Spleen (tissue), 11 donors: ENCODE measurements at regions not wholly inside any gene's neighbourhood (a gene's known extent, or its start where the extent isn't known, plus 50 kb on each side); places are given as distances from the start of the nearest gene placed in this dataset.

Experiments
- DNase-seq: peaks from one replicate; pipeline ENCODE4 v3.0.0-alpha.2; 2020
- H3K27ac ChIP-seq, 8 donors: fragments of 200-600 bp; sonication (generic) in 7 of 8; 1 replicate in 4 of 8; 2 replicates in 4 of 8; pipeline versions ENCODE4 v1.5.0 to v1.8.0; 2016 to 2021; ENCODE audit warnings: inconsistent platforms in 4 of 8, mild to moderate bottlenecking in 4 of 8, moderate library complexity in 1 of 8
- H3K27me3 ChIP-seq, 7 donors: fragments of 200-600 bp; sonication (generic) in 6 of 7; replicated peaks in 1 of 7; 1 replicate in 4 of 7; 2 replicates in 3 of 7; pipeline versions ENCODE4 v1.5.0 to v1.8.0; 2016 to 2021; ENCODE audit warnings: inconsistent platforms in 3 of 7, mild to moderate bottlenecking in 1 of 7
- H3K36me3 ChIP-seq, 6 donors: fragments of 200-600 bp; sonication (generic) in 5 of 6; 1 replicate in 4 of 6; 2 replicates in 2 of 6; pipeline versions ENCODE4 v1.5.0 to v1.8.0; 2016 to 2021; ENCODE audit warnings: inconsistent platforms in 2 of 6
- H3K4me1 ChIP-seq, 6 donors: fragments of 200-600 bp; sonication (generic) in 5 of 6; 1 replicate in 3 of 6; 2 replicates in 3 of 6; pipeline versions ENCODE4 v1.5.0 to v1.8.0; 2016 to 2021; ENCODE audit warnings: inconsistent platforms in 3 of 6
- H3K4me3 ChIP-seq, 8 donors: fragments of 200-600 bp; sonication (generic) in 7 of 8; 1 replicate in 4 of 8; 2 replicates in 4 of 8; pipeline versions ENCODE4 v1.5.0 to v1.8.0; 2016 to 2021; ENCODE audit warnings: inconsistent platforms in 4 of 8, mild to moderate bottlenecking in 4 of 8, moderate library complexity in 2 of 8
- H3K9me3 ChIP-seq, 8 donors: fragments of 200-600 bp; sonication (generic) in 7 of 8; 1 replicate in 4 of 8; 2 replicates in 4 of 8; pipeline versions ENCODE4 v1.5.0 to v1.8.0; 2016 to 2021; ENCODE audit warnings: inconsistent platforms in 4 of 8
- CTCF ChIP-seq, 11 experiments: fragments of 200-600 bp in 7 of 11; fragments of 450-650 bp in 4 of 11; sonication (generic) in 4 of 11; IDR thresholded peaks in 8 of 11; conservative IDR thresholded peaks in 3 of 11; 1 replicate in 7 of 11; 2 replicates in 4 of 11; pipeline versions ENCODE4 v1.4.0 to v1.8.0; 2016 to 2021; ENCODE audit warnings: antibody characterized with exemption in 11 of 11, inconsistent platforms in 4 of 11, mild to moderate bottlenecking in 1 of 11
- POLR2A ChIP-seq, 3 donors: fragments of 450-650 bp; IDR thresholded peaks; one replicate each; pipeline ENCODE4 v1.5.1; 2017; ENCODE audit warnings: antibody characterized with exemption in 3 of 3, mild to moderate bottlenecking in 1 of 3
- POLR2AphosphoS5 ChIP-seq, 3 donors: sonication (generic); formaldehyde crosslinking; IDR thresholded peaks; one replicate each; pipeline ENCODE4 v1.5.1; 2017; ENCODE audit warnings: antibody characterized with exemption in 3 of 3
- WGBS, 5 donors: extraction: QIAGEN DNeasy Blood & Tissue Kit in 3 of 5; methylation state at CpG; one replicate each; pipeline versions ENCODE4 v1.1.5 to v1.1.7; 2013 to 2018; 5-methylcytosine and 5-hydroxymethylcytosine counted together
- intact Hi-C: fragments of 100-400 bp; cut with DNase I; formaldehyde crosslinking; loops from one replicate; pipeline ENCODE4 v1.15.0; 2023; ENCODE audit warnings: low total_unique reads
- donor health status: healthy with polysubstance abuse.
- donor health status: DM: no; HTN: no; CAD: no; lungs with moderate emphysema.
- donor health status: DM: no; HTN: no; CAD: no.
- donor health status: Bipolar disorder and iron deficiency.
- donor health status: healthy.
- donor health status: DM: no; HTN: no; CAD: no.
- donor health status: DM: yes; HTN: yes; CAD: no.

- Histone ChIP-seq H3K27ac (no peak overlapping the region), H3K9me3 (no peaks in the 10 kb centered on the region), H3K4me3 (no peak overlapping the region), H3K36me3 (no peaks in the 10 kb centered on the region), H3K4me1 (no peaks in the 10 kb centered on the region), H3K27me3 (no peaks in the 10 kb centered on the region)
- intact Hi-C loops: no loop called here
- WGBS, 5 donors: 80 to 92% (median 83%) methylated on average over 8 to 11 of the region's 11 CpGs
- TF ChIP-seq POLR2AphosphoS5 (IDR thresholded peaks at IDR 0.05) (no peak), POLR2A (IDR thresholded peaks at IDR 0.05) (no peak), CTCF (IDR thresholded peaks at IDR 0.05 in 8 of 11, conservative IDR thresholded peaks at IDR 0.05 in 3 of 11) (no peak)
- no peak for DNase-seq
These were observed 628.2 kb upstream of the CFAP20DC start for GRCh38 chr3:59677747-59678702.

GRCh38 chr3:59675495-59675894, 625.7 kb upstream of the CFAP20DC start:
- 51 to 94% (median 70%) methylated on average over 2 of the region's 2 CpGs for WGBS, 5 donors
- no peak overlapping the region for H3K27ac ChIP-seq
- no peaks in the 10 kb centered on the region for H3K36me3 ChIP-seq
- intact Hi-C loops: no loop called here
- no peaks in the 10 kb centered on the region for H3K4me1 ChIP-seq
- H3K9me3 ChIP-seq: no peaks in the 10 kb centered on the region
- no peak overlapping the region for H3K4me3 ChIP-seq
- TF ChIP-seq POLR2A (IDR thresholded peaks at IDR 0.05) (no peak), POLR2AphosphoS5 (IDR thresholded peaks at IDR 0.05) (no peak), CTCF (IDR thresholded peaks at IDR 0.05 in 8 of 11, conservative IDR thresholded peaks at IDR 0.05 in 3 of 11) (no peak)
- no peaks in the 10 kb centered on the region for H3K27me3 ChIP-seq
- DNase-seq: no peak

- Histone ChIP-seq H3K9me3 (no peaks in the 10 kb centered on the region), H3K4me1 (no peaks in the 10 kb centered on the region), H3K27me3 (no peaks in the 10 kb centered on the region), H3K36me3 (no peaks in the 10 kb centered on the region), H3K27ac (no peak overlapping the region), H3K4me3 (no peak overlapping the region)
- no peak for TF ChIP-seq POLR2AphosphoS5 (IDR thresholded peaks at IDR 0.05)
- TF ChIP-seq CTCF (IDR thresholded peaks at IDR 0.05 in 8 of 11, conservative IDR thresholded peaks at IDR 0.05 in 3 of 11): no peak
- TF ChIP-seq POLR2A (IDR thresholded peaks at IDR 0.05): no peak
- no peak for DNase-seq
- intact Hi-C loops: no loop called here
- WGBS, 5 donors: 88 to 98% (median 93%) methylated on average over 2 of the region's 2 CpGs
These were observed 613.4 kb upstream of the CFAP20DC start for GRCh38 chr3:59663076-59663850.
